Suprapubic skin (tissue), 4 donors: ENCODE measurements at regions not wholly inside any gene's neighbourhood (a gene's known extent, or its start where the extent isn't known, plus 50 kb on each side); places are given as distances from the start of the nearest gene placed in this dataset.

ENCODE experiments used
- DNase-seq, 2 donors: peaks; one replicate each; pipeline ENCODE4 v3.0.0-alpha.2; 2019; ENCODE audit warnings: low spot score in 2 of 2
- H3K27ac ChIP-seq: fragments of 200-600 bp; sonication (generic); one replicate; pipeline ENCODE4 v1.5.1; 2019
- H3K27me3 ChIP-seq: fragments of 200-600 bp; sonication (generic); one replicate; pipeline ENCODE4 v1.5.1; 2019
- H3K36me3 ChIP-seq: fragments of 200-600 bp; sonication (generic); one replicate; pipeline ENCODE4 v1.5.1; 2019
- H3K4me1 ChIP-seq: fragments of 200-600 bp; sonication (generic); one replicate; pipeline ENCODE4 v1.5.1; 2019
- H3K4me3 ChIP-seq: fragments of 200-600 bp; sonication (generic); one replicate; pipeline ENCODE4 v1.5.1; 2019; ENCODE audit warnings: mild to moderate bottlenecking
- H3K9me3 ChIP-seq: fragments of 200-600 bp; sonication (generic); one replicate; pipeline ENCODE4 v1.5.1; 2019
- CTCF ChIP-seq, 2 donors: fragments of 200-600 bp in 1 of 2; fragments of 450-650 bp in 1 of 2; sonication (generic) in 1 of 2; IDR thresholded peaks; one replicate each; pipeline ENCODE4 v1.5.1; 2016 to 2019; ENCODE audit warnings: antibody characterized with exemption in 2 of 2, mild to moderate bottlenecking in 1 of 2, moderate library complexity in 1 of 2
- EP300 ChIP-seq: sonication (generic); formaldehyde crosslinking; IDR thresholded peaks from one replicate; pipeline ENCODE4 v1.6.1; 2017; ENCODE audit warnings: antibody characterized with exemption
- POLR2A ChIP-seq, 2 donors: fragments of 450-650 bp; IDR thresholded peaks; one replicate each; pipeline ENCODE4 v1.6.1; 2017; ENCODE audit warnings: antibody characterized with exemption in 2 of 2, mild to moderate bottlenecking in 2 of 2, moderate library complexity in 2 of 2
- POLR2AphosphoS5 ChIP-seq, 3 donors: sonication (generic); formaldehyde crosslinking; IDR thresholded peaks; one replicate each; pipeline ENCODE4 v1.6.1; 2017; ENCODE audit warnings: antibody characterized with exemption in 3 of 3
- WGBS: methylation state at CpG from one replicate; pipeline ENCODE4 v1.1.5; 2018; 5-methylcytosine and 5-hydroxymethylcytosine counted together

DNA sequence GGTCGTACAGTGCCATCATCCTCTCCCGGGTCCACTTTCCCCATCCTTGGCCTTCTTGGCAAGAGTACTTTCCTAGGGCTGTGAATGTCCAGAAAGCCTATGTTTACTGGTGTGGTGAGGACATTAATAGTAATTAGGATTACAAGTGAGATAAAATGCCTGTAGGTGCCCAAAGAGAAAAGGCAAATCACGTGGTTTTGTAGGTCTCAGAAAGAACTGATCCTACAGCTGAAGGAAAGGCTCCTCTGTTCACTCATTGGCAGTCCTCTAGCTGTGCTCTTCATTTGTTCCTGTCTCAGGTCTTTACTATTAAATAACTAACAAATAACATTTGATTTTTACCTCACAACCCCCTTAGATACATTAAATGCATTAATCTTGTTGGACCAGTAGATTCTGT is 220.1 kb upstream of the CBLB start:
- 91% methylated on average over 3 of the region's 3 CpGs for WGBS
- no peak for DNase-seq

DNA sequence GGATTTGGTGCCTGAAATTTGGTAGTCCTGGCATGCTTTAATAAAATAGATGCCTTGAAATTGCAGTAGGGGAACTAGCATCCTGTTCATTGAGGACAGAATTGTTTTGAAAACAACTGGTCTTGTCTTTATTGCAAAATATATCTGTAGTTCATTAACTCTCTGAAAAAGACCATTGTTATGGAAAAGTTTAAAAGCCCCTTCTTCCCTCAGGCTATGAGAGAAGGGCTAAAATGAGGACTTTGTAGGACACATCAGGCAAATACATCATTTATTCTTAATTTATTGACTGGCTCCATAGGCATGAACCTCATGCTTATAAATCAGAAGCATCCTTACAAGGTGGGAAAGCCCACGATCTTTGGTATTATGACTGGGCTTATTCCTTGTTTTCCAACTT is 221.0 kb upstream of the CBLB start:
- no peak for TF ChIP-seq EP300
- TF ChIP-seq POLR2AphosphoS5 (IDR thresholded peaks at IDR 0.05) = no peak
- TF ChIP-seq CTCF (IDR thresholded peaks at IDR 0.05) = no peak
- no peak for TF ChIP-seq POLR2A (IDR thresholded peaks at IDR 0.05)
- 92% methylated on average over 1 of the region's 1 CpG for WGBS
- no peaks in the 10 kb centered on the region for H3K27me3 ChIP-seq

More for the DNA sequence above, 220.1 kb upstream of the CBLB start:
- TF ChIP-seq POLR2AphosphoS5 (IDR thresholded peaks at IDR 0.05) (no peak), EP300 (no peak), CTCF (IDR thresholded peaks at IDR 0.05) (no peak), POLR2A (IDR thresholded peaks at IDR 0.05) (no peak)
- H3K36me3 ChIP-seq = no peaks in the 10 kb centered on the region
- H3K4me3 ChIP-seq = no peak overlapping the region
- no peaks in the 10 kb centered on the region for H3K9me3 ChIP-seq
- no peak overlapping the region for H3K27ac ChIP-seq
- no peaks in the 10 kb centered on the region for H3K4me1 ChIP-seq
- H3K27me3 ChIP-seq = no peaks in the 10 kb centered on the region

DNA sequence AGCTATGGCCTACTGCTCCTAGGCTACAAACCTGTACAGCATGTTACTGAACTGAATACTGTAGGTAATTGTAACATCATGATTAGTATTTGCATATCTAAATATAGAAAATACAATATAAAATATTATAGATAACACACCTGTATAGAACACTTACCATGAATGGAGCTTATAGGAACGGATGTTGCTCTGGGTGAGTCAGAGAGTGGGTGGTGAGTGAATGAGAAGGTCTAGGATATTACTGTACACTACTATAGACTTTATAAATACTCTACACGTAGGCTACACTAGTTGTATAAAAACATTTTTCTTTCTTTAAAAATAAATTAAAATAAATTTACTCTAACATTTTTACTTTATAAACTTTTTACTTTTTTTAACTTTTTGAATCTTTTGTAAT is 224.0 kb upstream of the CBLB start:
- no peaks in the 10 kb centered on the region for H3K9me3 ChIP-seq
- H3K4me1 ChIP-seq = no peaks in the 10 kb centered on the region
- 86% methylated on average over 2 of the region's 2 CpGs for WGBS
- no peak for DNase-seq
- H3K27me3 ChIP-seq = no peaks in the 10 kb centered on the region
- TF ChIP-seq POLR2A (IDR thresholded peaks at IDR 0.05) (no peak), CTCF (IDR thresholded peaks at IDR 0.05) (no peak), POLR2AphosphoS5 (IDR thresholded peaks at IDR 0.05) (no peak), EP300 (no peak)
- H3K4me3 ChIP-seq = no peak overlapping the region
- H3K36me3 ChIP-seq = no peaks in the 10 kb centered on the region
- H3K27ac ChIP-seq = no peak overlapping the region

More for the DNA sequence above, 221.0 kb upstream of the CBLB start:
- no peaks in the 10 kb centered on the region for H3K9me3 ChIP-seq
- DNase-seq = no peak
- H3K36me3 ChIP-seq = no peaks in the 10 kb centered on the region
- no peak overlapping the region for H3K27ac ChIP-seq
- no peak overlapping the region for H3K4me3 ChIP-seq
- no peaks in the 10 kb centered on the region for H3K4me1 ChIP-seq

- Histone ChIP-seq H3K4me3 (no peak overlapping the region), H3K9me3 (no peaks in the 10 kb centered on the region), H3K36me3 (no peaks in the 10 kb centered on the region), H3K27me3 (no peaks in the 10 kb centered on the region), H3K4me1 (no peaks in the 10 kb centered on the region), H3K27ac (no peak overlapping the region)
- 94% methylated on average over 3 of the region's 3 CpGs for WGBS
- no peak for TF ChIP-seq POLR2A (IDR thresholded peaks at IDR 0.05)
- no peak for TF ChIP-seq CTCF (IDR thresholded peaks at IDR 0.05)
- TF ChIP-seq POLR2AphosphoS5 (IDR thresholded peaks at IDR 0.05) = no peak
- TF ChIP-seq EP300 = no peak
- DNase-seq = no peak
These were observed 224.8 kb upstream of the CBLB start for GRCh38 chr3:106093616-106094015.

DNA sequence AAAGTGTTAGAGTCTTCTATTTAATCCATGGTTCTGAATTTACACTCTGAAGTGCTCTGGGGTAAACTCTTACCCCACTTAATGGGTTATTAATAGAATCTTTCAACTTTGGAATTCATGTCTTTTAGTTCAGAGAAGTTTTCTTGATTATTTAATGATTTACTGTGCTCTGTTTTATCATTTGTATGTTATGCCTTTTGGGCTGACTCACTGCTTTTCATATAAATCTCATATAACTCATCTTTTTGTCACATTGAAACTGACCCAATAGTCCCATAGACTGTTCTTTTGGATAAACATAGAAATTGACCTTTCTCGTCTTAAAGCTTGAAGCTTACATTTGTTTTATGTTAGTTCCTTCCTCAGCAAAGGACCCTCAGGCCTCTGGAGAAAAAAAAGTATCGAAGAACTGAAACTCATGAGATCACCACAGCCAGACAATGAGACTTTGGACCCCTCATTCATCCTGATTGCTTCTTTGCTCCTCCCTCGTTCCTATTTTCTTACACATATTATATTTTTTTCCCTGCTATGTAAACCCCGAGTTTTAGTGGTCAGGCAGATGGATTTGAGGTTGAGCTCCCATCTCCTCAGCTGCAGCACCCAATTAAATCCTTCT is 229.1 kb upstream of the CBLB start:
- Histone ChIP-seq H3K9me3 (peaks cover 3% of the 10 kb centered on the region), H3K27me3 (no peaks in the 10 kb centered on the region), H3K4me1 (no peaks in the 10 kb centered on the region), H3K4me3 (no peak overlapping the region), H3K36me3 (no peaks in the 10 kb centered on the region), H3K27ac (no peak overlapping the region)
- TF ChIP-seq POLR2AphosphoS5 (IDR thresholded peaks at IDR 0.05) = no peak
- TF ChIP-seq CTCF (IDR thresholded peaks at IDR 0.05) = no peak
- no peak for TF ChIP-seq POLR2A (IDR thresholded peaks at IDR 0.05)
- TF ChIP-seq EP300 = no peak
- no peak for DNase-seq
- WGBS = 73% methylated on average over 4 of the region's 4 CpGs
